Esophagus squamous epithelium (tissue), 5 donors: ENCODE measurements at regions not wholly inside any gene's neighbourhood (a gene's known extent, or its start where the extent isn't known, plus 50 kb on each side); places are given as distances from the start of the nearest gene placed in this dataset.

Experiments used
- DNase-seq: peaks from one replicate; lab custom pipeline; 2025; lab: John Stamatoyannopoulos, UW
- H3K27ac ChIP-seq, 4 donors: fragments of 200-600 bp; sonication (generic); one replicate each; pipeline ENCODE4 v1.5.1; 2016 to 2019; ENCODE audit warnings: mild to moderate bottlenecking in 1 of 4
- H3K27me3 ChIP-seq, 4 donors: fragments of 200-600 bp; sonication (generic); 1 replicate in 3 of 4; 2 replicates in 1 of 4; pipeline versions ENCODE4 v1.5.1 to v1.6.0; 2017 to 2021; ENCODE audit warnings: antibody characterized with exemption in 1 of 4
- H3K36me3 ChIP-seq, 3 donors: fragments of 200-600 bp; sonication (generic); one replicate each; pipeline ENCODE4 v1.5.1; 2016 to 2019
- H3K4me1 ChIP-seq, 3 donors: fragments of 200-600 bp; sonication (generic); one replicate each; pipeline ENCODE4 v1.5.1; 2017 to 2019
- H3K4me3 ChIP-seq, 4 donors: fragments of 200-600 bp; sonication (generic); 1 replicate in 3 of 4; 2 replicates in 1 of 4; pipeline ENCODE4 v1.5.1; 2016 to 2019; ENCODE audit warnings: mild to moderate bottlenecking in 2 of 4, moderate library complexity in 1 of 4
- H3K9me3 ChIP-seq, 3 donors: fragments of 200-600 bp; sonication (generic); one replicate each; pipeline ENCODE4 v1.5.1; 2016 to 2019
- CTCF ChIP-seq, 6 experiments: fragments of 450-650 bp in 4 of 6; fragments of 200-600 bp in 2 of 6; sonication (generic) in 2 of 6; IDR thresholded peaks; one replicate each; pipeline ENCODE4 v1.5.1; 2016 to 2019; ENCODE audit warnings: antibody characterized with exemption in 6 of 6, mild to moderate bottlenecking in 4 of 6, moderate library complexity in 4 of 6
- POLR2A ChIP-seq, 4 donors: fragments of 450-650 bp; IDR thresholded peaks; one replicate each; pipeline ENCODE4 v1.6.1; 2017; ENCODE audit warnings: antibody characterized with exemption in 4 of 4, mild to moderate bottlenecking in 4 of 4, moderate library complexity in 3 of 4
- WGBS, 2 donors: methylation state at CpG; one replicate each; pipeline ENCODE4 v1.1.5; 2018; 5-methylcytosine and 5-hydroxymethylcytosine counted together
- intact Hi-C: fragments of 100-400 bp; cut with DNase I; formaldehyde crosslinking; loops from one replicate; pipeline ENCODE4 v1.15.0; 2022
- donor health status: DM: yes; HTN: yes; CAD: no.

GRCh38 chr1:29657816-29658215 lies 421.5 kb downstream of the PTPRU start:
- H3K4me1 ChIP-seq: no peaks in the 10 kb centered on the region
- WGBS, 2 donors: 52 to 54% methylated on average over 1 to 2 of the region's 2 CpGs
- intact Hi-C loops: no loop called here
- no peak for DNase-seq
- peaks cover 4 to 11% (median 6%) of the 10 kb centered on the region in 3 donors for H3K9me3 ChIP-seq
- peaks cover 0 to 14% (median 0%) of the 10 kb centered on the region in 4 donors for H3K27me3 ChIP-seq
- H3K4me3 ChIP-seq: no peak overlapping the region
- TF ChIP-seq POLR2A (IDR thresholded peaks at IDR 0.05): no peak
- no peak for TF ChIP-seq CTCF (IDR thresholded peaks at IDR 0.05)
- no peak overlapping the region for H3K27ac ChIP-seq
- no peaks in the 10 kb centered on the region for H3K36me3 ChIP-seq

- Histone ChIP-seq H3K27me3 (peaks cover 0 to 18% (median 0%) of the 10 kb centered on the region in 4 donors), H3K36me3 (no peaks in the 10 kb centered on the region), H3K4me3 (no peak overlapping the region), H3K27ac (no peak overlapping the region), H3K9me3 (peaks cover 4 to 6% (median 6%) of the 10 kb centered on the region in 3 donors), H3K4me1 (no peaks in the 10 kb centered on the region)
- DNase-seq: no peak
- WGBS, 2 donors: 29 to 30% methylated on average over 7 of the region's 8 CpGs
- intact Hi-C loops: no loop called here
- TF ChIP-seq POLR2A (IDR thresholded peaks at IDR 0.05): no peak
- TF ChIP-seq CTCF (IDR thresholded peaks at IDR 0.05): peak in 2 of 6 experiments; percentile 6 to 25
Observed at GRCh38 chr1:29655945-29656850, 419.9 kb downstream of the PTPRU start.

- DNase-seq: no peak
- Histone ChIP-seq H3K9me3 (peaks cover 4 to 6% (median 6%) of the 10 kb centered on the region in 3 donors), H3K36me3 (no peaks in the 10 kb centered on the region), H3K4me1 (no peaks in the 10 kb centered on the region), H3K4me3 (no peak overlapping the region), H3K27me3 (peaks cover 0 to 25% (median 0%) of the 10 kb centered on the region in 4 donors), H3K27ac (no peak overlapping the region)
- intact Hi-C loops: no loop called here
- TF ChIP-seq POLR2A (IDR thresholded peaks at IDR 0.05) (no peak), CTCF (IDR thresholded peaks at IDR 0.05) (no peak)
- WGBS, 2 donors: 65 to 71% methylated on average over 5 of the region's 5 CpGs
Observed at GRCh38 chr1:29655145-29655544, 418.8 kb downstream of the PTPRU start.

- no peaks in the 10 kb centered on the region for H3K36me3 ChIP-seq
- no peaks in the 10 kb centered on the region for H3K4me1 ChIP-seq
- peaks cover 0 to under 1% (median 0%) of the 10 kb centered on the region in 3 donors for H3K9me3 ChIP-seq
- intact Hi-C loops: no loop called here
- no peak overlapping the region for H3K27ac ChIP-seq
- DNase-seq: no peak
- peaks cover 0 to 37% (median 0%) of the 10 kb centered on the region in 4 donors for H3K27me3 ChIP-seq
- TF ChIP-seq CTCF (IDR thresholded peaks at IDR 0.05) (no peak), POLR2A (IDR thresholded peaks at IDR 0.05) (no peak)
- H3K4me3 ChIP-seq: no peak overlapping the region
- 72 to 75% methylated on average over 3 of the region's 3 CpGs for WGBS, 2 donors
Observed at GRCh38 chr1:29653886-29654450, 417.6 kb downstream of the PTPRU start.
